ENCODE measurements at regions not wholly inside any gene's neighbourhood (a gene's known extent, or its start where the extent isn't known, plus 50 kb on each side); places are given as distances from the start of the nearest gene placed in this dataset.
"Not testable (repeated sequence)": the region's sequence is repeated elsewhere in the genome, so short reads cannot be mapped to it uniquely, and the experiment has no call there.

DNA sequence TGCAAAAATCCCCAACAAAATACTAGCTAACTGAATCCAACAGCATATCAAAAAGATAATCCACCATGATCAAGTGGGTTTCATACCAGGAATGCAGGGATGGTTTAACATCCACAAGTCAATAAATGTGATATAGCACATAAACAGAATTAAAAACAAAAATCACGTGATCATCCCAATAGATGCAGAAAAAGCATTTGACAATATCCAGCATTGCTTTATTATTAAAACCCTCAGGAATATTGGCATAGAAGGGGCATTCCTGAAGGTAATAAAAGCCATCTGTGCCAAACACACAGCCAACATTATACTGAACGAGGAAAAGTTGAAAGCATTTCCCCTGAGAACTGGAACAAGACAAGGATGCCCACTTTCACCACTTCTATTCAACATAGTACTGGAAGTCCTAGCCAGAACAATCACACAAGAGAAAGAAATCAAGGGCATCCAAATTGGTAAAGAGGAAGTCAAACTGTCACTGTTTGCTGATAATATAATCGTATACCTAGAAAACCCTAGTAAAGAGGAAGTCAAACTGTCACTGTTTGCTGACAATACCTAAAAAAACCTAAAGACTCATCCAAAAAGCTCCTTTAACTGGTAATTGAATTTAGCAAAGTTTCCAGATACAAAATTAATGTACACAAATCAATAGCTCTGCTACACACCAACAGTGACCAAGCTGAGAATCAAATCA lies 109.8 kb downstream of the RNASET2 start:
- not testable (repeated sequence) for DNase-seq (ENCODE audit: low read depth in 1 of 2, low spot score in 1 of 2)

DNA sequence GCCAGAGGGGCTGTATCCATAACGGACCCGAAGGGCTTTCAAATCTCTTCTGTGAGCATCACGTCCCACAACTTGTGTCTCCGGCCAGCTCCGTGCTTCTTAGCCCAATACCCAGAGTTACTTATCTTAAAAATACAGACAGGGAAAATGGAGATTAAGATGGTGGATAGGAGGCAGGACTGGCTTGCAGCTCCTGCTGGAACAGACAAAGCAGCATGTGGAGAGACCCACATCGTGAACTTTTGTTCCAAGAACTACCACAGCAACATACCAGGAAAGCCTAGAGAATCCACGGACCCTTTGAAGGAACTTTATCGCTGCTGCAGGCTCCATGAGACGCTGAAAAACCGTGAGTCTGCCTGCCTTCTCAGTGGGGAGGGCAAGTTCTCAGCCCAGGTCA lies 113.7 kb downstream of the RNASET2 start:
- no peak for DNase-seq (ENCODE audit: low read depth in 1 of 2, low spot score in 1 of 2)

GRCh38 chr6:166841216-166841615 lies 115.1 kb downstream of the RNASET2 start:
- no peak for DNase-seq (ENCODE audit: low read depth in 1 of 2, low spot score in 1 of 2)

- no peak for DNase-seq (ENCODE audit: low read depth in 1 of 2, low spot score in 1 of 2)
Measured at GRCh38 chr6:166839569-166839968, 116.8 kb downstream of the RNASET2 start.

DNA sequence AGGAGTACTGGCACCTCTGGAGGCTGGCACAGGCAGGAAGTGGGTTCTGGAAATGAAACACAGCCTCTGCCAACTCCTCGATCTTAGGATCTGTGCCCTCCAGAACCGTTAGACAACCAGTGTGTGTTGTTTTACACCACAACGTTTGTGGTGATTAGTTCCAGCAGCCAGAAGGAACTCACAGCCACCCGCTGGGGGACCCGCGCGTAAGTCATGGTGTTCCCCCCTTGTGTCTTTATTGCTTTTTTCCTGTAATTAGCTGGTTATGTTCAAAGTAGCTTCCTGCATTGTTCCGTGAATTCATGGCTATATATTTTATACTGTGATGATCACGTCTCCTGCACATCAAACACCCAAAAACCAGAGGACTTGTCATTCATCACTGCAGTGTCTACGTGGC lies 117.4 kb downstream of the RNASET2 start:
- no peak for DNase-seq (ENCODE audit: low read depth in 1 of 2, low spot score in 1 of 2)

- no peak for DNase-seq (ENCODE audit: low read depth in 1 of 2, low spot score in 1 of 2)
Measured at GRCh38 chr6:166836785-166837718, 119.3 kb downstream of the RNASET2 start.

DNA sequence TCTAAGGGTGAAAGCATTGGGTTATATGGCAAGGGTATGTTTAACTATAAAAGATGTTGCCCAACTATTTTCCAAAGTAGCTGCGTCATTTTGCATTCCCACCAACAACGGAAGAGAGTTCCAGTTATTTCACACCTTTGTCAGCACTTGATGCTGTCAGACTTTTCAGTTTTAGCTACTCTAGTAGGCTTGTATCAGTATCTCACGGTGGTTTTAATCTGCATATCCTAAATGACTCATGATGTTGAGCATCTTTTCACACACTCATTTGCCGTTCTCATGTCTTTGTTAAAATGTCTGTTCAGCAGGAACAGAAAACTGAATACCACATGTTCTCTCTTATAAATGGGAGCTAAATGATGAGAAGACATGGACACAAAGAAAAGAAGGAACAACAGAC lies 122.3 kb downstream of the RNASET2 start:
- no peak for DNase-seq (ENCODE audit: low read depth in 1 of 2, low spot score in 1 of 2)

DNA sequence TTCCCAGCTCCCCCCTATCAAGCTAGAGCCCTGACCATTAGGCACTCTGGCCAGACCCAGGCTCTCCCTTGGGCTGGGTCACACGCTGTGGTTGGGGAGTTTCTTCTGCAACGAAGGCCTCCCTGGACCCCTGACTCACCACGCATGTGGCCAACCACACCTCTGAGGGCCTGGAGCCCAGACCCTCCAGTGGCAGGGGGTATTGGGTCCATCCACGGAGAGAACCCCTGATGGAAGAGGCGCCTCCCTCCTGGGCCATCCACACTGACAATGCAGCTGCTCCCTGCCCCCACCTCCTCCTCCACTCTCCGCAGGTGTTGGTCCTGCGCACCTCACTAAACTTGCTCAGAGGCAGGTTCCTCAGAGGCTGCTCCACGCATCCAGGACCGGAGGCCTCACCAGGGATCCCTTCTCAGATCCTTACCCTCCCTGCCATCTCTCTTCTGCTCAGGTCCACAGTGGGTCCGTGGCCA lies 125.4 kb downstream of the RNASET2 start:
- DNase-seq (ENCODE audit: low read depth in 1 of 2, low spot score in 1 of 2), result no peak

GRCh38 chr6:166830185-166830890 lies 126.0 kb downstream of the RNASET2 start:
- DNase-seq (ENCODE audit: low read depth in 1 of 2, low spot score in 1 of 2), result no peak

GRCh38 chr6:166826264-166826663 lies 130.1 kb downstream of the RNASET2 start:
- no peak for DNase-seq (ENCODE audit: low read depth in 1 of 2, low spot score in 1 of 2)

- no peak for DNase-seq (ENCODE audit: low read depth in 1 of 2, low spot score in 1 of 2)
Measured at GRCh38 chr6:166825553-166826145, 130.7 kb downstream of the RNASET2 start.

GRCh38 chr6:166824880-166825250 lies 131.5 kb downstream of the RNASET2 start:
- DNase-seq (ENCODE audit: low read depth in 1 of 2, low spot score in 1 of 2), result no peak

DNA sequence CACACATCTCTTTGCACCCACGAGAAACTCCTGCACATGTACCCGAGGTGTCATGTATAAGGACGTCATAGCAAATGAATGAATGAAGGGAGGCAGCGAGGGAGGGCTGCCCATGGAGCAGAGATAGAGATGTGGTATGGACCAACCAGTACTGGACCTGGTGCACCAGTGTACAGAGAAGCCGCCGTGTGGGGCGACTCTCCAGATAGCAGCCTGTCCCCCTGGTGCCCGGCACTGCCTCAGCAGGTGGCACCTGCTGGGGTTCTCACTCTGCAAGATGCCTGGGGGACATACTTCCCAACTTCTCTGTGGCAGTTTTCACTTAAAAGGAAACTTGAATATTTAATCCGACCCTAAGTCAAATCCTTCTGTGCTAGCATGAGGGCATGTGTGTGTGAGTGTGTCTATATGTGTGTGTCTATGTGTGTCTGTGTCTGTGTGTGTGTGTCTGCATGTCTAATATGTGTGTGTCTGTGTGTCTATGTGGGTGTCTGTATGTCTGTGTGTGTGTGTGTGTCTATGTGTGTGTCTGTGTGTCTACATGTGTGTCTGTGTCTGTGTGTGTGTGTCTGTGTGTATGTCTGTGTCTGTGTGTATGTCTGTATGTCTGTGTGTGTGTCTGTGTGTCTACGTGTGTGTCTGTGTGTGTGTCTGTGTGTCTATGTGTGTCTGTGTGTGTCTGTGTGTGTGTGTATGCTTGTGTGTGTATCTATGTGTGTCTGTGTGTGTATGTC lies 132.0 kb downstream of the RNASET2 start:
- no peak for DNase-seq (ENCODE audit: low read depth in 1 of 2, low spot score in 1 of 2)

DNA sequence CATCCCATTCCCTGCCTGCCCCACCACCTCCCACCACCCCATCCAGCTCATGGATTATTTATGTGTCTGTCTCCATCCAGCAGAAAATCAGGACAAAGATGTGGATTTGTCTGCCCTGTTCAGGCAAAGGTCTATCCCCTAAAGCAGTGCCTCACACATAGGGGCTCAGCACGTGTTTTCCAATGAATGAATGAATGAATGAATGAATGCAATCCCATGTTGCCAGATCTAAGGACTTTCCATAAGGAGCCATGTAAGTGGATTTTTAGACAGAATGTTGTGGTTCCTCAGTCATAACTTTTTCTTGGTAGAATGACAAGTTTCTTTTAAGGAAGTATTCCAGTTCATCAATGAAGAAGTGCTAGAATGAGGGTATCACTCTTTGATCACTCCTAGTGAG lies 133.7 kb downstream of the RNASET2 start:
- no peak for DNase-seq (ENCODE audit: low read depth in 1 of 2, low spot score in 1 of 2)

DNA sequence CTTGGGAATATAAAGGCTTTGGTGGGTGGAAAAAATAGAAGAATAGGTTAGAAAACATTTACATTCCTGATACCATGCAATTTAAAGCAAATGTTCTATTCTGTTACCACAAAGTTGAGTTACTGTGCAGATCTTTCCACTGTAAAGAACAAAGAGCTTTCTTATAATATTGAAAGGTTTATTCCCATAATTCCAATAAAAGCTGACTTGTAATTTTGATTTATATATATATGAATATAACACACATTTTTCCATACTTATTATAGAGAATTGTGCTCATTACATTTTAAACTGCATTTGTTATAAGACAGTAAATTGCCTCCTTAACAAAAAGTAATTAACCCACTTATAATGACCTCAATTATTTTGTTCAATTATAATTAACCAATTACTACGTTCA lies 135.9 kb downstream of the RNASET2 start:
- no peak for DNase-seq (ENCODE audit: low read depth in 1 of 2, low spot score in 1 of 2)

DNA sequence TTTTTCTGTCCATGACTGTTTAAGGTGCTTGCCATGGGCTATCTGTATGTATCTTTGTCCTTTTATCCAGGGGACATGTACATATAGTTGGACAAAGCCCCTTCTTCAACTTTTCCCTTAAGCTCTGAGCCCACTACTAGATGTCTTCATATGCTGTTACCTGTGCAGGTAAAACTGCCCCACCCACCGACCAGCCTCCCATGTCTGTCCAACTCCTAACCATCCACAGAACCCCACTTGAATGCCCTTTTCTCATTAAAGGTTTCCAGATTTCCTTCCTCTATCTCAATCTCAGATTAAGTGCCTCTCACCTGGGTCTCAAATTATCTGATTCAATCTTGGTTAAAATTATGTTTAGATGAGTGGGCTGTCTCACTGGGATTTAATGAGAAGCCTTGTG lies 136.3 kb downstream of the RNASET2 start:
- DNase-seq (ENCODE audit: low read depth in 1 of 2, low spot score in 1 of 2), result no peak

DNA sequence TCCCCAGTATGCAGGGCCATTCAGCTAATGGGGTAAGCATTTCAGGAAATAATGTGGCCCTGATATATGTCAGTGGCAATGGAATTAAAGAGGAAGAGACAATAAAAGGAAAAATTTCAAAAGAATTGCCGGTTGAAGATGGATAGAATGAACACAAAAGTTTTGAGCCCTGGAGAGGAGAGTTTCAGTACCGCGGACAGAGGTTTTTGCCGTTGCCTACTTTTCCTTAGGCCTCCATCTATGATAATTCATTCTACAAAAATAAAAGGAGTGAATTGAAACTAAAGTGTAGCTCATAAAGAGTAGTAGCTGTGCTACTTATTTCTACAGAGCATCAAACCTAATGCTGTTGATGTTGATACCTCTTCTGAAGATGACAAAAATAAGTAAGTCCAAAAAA lies 140.7 kb downstream of the RNASET2 start:
- no peak for DNase-seq (ENCODE audit: low read depth in 1 of 2, low spot score in 1 of 2)

GRCh38 chr6:166814390-166814789 lies 142.0 kb downstream of the RNASET2 start:
- no peak for DNase-seq (ENCODE audit: low read depth in 1 of 2, low spot score in 1 of 2)

DNA sequence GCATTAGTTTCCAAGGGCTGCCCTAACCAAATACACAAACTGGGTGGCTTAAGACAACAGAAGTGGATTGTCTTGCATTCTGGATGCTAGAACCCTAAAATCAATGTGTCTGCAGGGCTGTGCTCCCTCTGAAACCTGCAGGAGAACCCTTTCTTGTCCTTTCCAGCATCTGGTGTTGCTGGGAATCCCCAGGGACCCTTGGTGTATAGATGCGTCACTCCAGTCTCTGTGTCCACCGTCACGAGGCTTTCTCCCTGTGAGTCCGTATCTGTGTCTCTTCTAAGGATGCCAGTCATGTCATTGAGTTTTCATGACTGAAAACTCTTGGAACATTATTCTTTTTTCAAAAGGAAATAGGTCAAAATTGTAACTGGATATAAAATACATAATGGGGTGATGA lies 142.9 kb downstream of the RNASET2 start:
- DNase-seq (ENCODE audit: low read depth in 1 of 2, low spot score in 1 of 2), result no peak

GRCh38 chr6:166810864-166811263 lies 145.5 kb downstream of the RNASET2 start:
- DNase-seq (ENCODE audit: low read depth in 1 of 2, low spot score in 1 of 2), result no peak

DNA sequence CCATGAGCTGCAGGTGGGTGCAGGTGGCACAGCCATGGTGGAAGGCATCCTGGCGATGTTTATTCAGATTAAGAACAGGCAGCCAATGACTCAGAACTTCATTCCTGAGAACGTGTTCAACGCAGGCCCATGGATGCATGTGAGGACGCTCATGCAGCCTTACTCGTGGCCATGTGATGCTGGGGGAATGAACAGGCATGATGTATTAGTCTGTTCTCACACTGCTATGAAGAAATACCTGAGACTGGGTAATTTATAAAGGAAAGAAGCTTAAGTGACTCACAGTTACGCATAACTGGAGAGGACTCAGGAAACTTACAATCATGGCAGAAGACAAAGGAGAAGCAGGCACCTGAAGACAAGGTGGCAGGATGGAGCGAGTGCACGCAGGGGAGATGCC lies 146.6 kb downstream of the RNASET2 start:
- no peak for DNase-seq (ENCODE audit: low read depth in 1 of 2, low spot score in 1 of 2)

All from activated CD4-positive, alpha-beta T cell treated with anti-CD3 and anti-CD28 coated beads, Interleukin-2, amount 50 U/mL, for 24 hours (primary cell).